Liver (tissue), 8 donors: ENCODE measurements at regions not wholly inside any gene's neighbourhood (a gene's known extent, or its start where the extent isn't known, plus 50 kb on each side); places are given as distances from the start of the nearest gene placed in this dataset.

Source experiments
- DNase-seq: peaks from one replicate; pipeline ENCODE4 v3.0.0-alpha.2; 2017; ENCODE audit warnings: low spot score
- H3K27ac ChIP-seq, 2 donors: one replicate each; pipeline ENCODE4 v1.7.0; 2013; ENCODE audit warnings: inconsistent platforms in 2 of 2, low read length in 2 of 2, control low read depth in 1 of 2, low read depth in 1 of 2, mild to moderate bottlenecking in 1 of 2
- H3K27me3 ChIP-seq, 4 donors: one replicate each; pipeline versions ENCODE4 v1.6.1 to v1.7.0; 2013; ENCODE audit warnings: low read length in 3 of 4, inconsistent platforms in 1 of 4, mild to moderate bottlenecking in 1 of 4, moderate library complexity in 1 of 4; ENCODE audit not compliant: control insufficient read depth in 4 of 4, insufficient read depth in 4 of 4
- H3K36me3 ChIP-seq, 4 donors: one replicate each; pipeline versions ENCODE4 v1.6.1 to v1.7.0; 2013; ENCODE audit warnings: low read length in 3 of 4, mild to moderate bottlenecking in 3 of 4, low read depth in 1 of 4, moderate library complexity in 1 of 4; ENCODE audit not compliant: control insufficient read depth in 4 of 4, insufficient read depth in 3 of 4
- H3K4me1 ChIP-seq, 4 donors: one replicate each; pipeline versions ENCODE4 v1.6.1 to v1.7.0; 2013; ENCODE audit warnings: low read length in 3 of 4, mild to moderate bottlenecking in 3 of 4, moderate library complexity in 1 of 4; ENCODE audit not compliant: control insufficient read depth in 4 of 4, insufficient read depth in 4 of 4
- H3K4me3 ChIP-seq, 3 donors: one replicate each; pipeline versions ENCODE4 v1.6.1 to v1.7.0; 2013; ENCODE audit warnings: low read length in 3 of 3, control low read depth in 1 of 3, low read depth in 1 of 3, mild to moderate bottlenecking in 1 of 3
- H3K9ac ChIP-seq, 2 donors: one replicate each; pipeline ENCODE4 v1.7.0; 2013; ENCODE audit warnings: low read length in 2 of 2, mild to moderate bottlenecking in 2 of 2, moderate library complexity in 2 of 2, control low read depth in 1 of 2, low read depth in 1 of 2
- H3K9me3 ChIP-seq, 4 donors: one replicate each; pipeline versions ENCODE4 v1.6.1 to v1.7.0; 2013; ENCODE audit warnings: low read length in 3 of 4; ENCODE audit not compliant: control insufficient read depth in 4 of 4
- ATF3 ChIP-seq: IDR thresholded peaks from 2 replicates; pipeline ENCODE4 v1.6.1; 2016; ENCODE audit warnings: antibody characterized with exemption
- EGR1 ChIP-seq, 2 donors: IDR thresholded peaks; 2 replicates each; pipeline ENCODE4 v1.6.1; 2016 to 2018; ENCODE audit warnings: antibody characterized with exemption in 2 of 2, low read depth in 2 of 2
- FOXA1 ChIP-seq: IDR thresholded peaks from 2 replicates; pipeline ENCODE4 v1.6.1; 2016; ENCODE audit warnings: antibody characterized with exemption
- FOXA2 ChIP-seq: IDR thresholded peaks from 2 replicates; pipeline ENCODE4 v1.6.1; 2016; ENCODE audit warnings: antibody characterized with exemption
- HNF4G ChIP-seq: IDR thresholded peaks from 2 replicates; pipeline ENCODE4 v1.6.1; 2016; ENCODE audit warnings: antibody characterized with exemption
- JUND ChIP-seq, 2 donors: IDR thresholded peaks; 2 replicates each; pipeline ENCODE4 v1.6.1; 2016; ENCODE audit warnings: antibody characterized with exemption in 2 of 2
- NR2F2 ChIP-seq: IDR thresholded peaks from 2 replicates; pipeline ENCODE4 v1.6.1; 2016; ENCODE audit warnings: antibody characterized with exemption
- REST ChIP-seq: IDR thresholded peaks from 2 replicates; pipeline ENCODE4 v1.6.1; 2016; ENCODE audit warnings: antibody characterized with exemption, mild to moderate bottlenecking
- RXRA ChIP-seq, 2 donors: IDR thresholded peaks; 2 replicates each; pipeline ENCODE4 v1.6.1; 2017 to 2018; ENCODE audit warnings: antibody characterized with exemption in 2 of 2, mild to moderate bottlenecking in 1 of 2
- SP1 ChIP-seq: IDR thresholded peaks from 2 replicates; pipeline ENCODE4 v1.6.1; 2018; ENCODE audit warnings: antibody characterized with exemption, mild to moderate bottlenecking
- TAF1 ChIP-seq: conservative IDR thresholded peaks from 2 replicates; pipeline ENCODE4 v1.6.1; 2016; ENCODE audit warnings: antibody characterized with exemption, mild to moderate bottlenecking
- YY1 ChIP-seq: IDR thresholded peaks from 2 replicates; pipeline ENCODE4 v1.6.1; 2016; ENCODE audit warnings: antibody characterized with exemption, mild to moderate bottlenecking
- ZBTB33 ChIP-seq: IDR thresholded peaks from 2 replicates; pipeline ENCODE4 v1.6.1; 2016; ENCODE audit warnings: antibody characterized with exemption
- WGBS: extraction: QIAGEN DNeasy Blood & Tissue Kit; methylation state at CpG from one replicate; pipeline ENCODE4 v1.1.7; 2013; 5-methylcytosine and 5-hydroxymethylcytosine counted together
- TF ChIP-seq, protein P1 (sequence below): fragments of 150-350 bp; IDR thresholded peaks from 2 replicates; pipeline ENCODE4 v1.5.1; 2017; ENCODE audit warnings: improper control_type of control experiment, low read depth, low read length; ENCODE audit not compliant: missing input control
- donor health status: healthy.
- donor health status: healthy.
- donor health status: healthy.
- donor health status: healthy.
- donor health status: healthy.

GRCh38 chr6:139833592-139833991, 459.1 kb upstream of the CITED2 start (continued):
- TF ChIP-seq ZBTB33 (peak; percentile 74), JUND (IDR thresholded peaks at IDR 0.05) (peak in 1 of 2 donors; percentile 77), TAF1 (peak; percentile 34), HNF4G (peak; percentile 53), RXRA (IDR thresholded peaks at IDR 0.05) (peak; percentile 96 to 98)

GRCh38 chr6:139832493-139833305, 458.3 kb upstream of the CITED2 start:
- Histone ChIP-seq H3K27ac (peak overlapping the region; percentile 60 to 80), H3K36me3 (no peaks in the 10 kb centered on the region), H3K4me1 (peaks cover 2 to 15% (median 8%) of the 10 kb centered on the region in 4 donors), H3K9ac (no peak overlapping the region), H3K27me3 (no peaks in the 10 kb centered on the region), H3K4me3 (no peak overlapping the region), H3K9me3 (no peaks in the 10 kb centered on the region)
- DNase-seq = no peak
- WGBS = 84% methylated on average over 15 of the region's 15 CpGs
- TF ChIP-seq ATF3 (no peak), REST (no peak), HNF4G (no peak), FOXA2 (no peak), FOXA1 (no peak), SP1 (no peak)
- TF ChIP-seq, protein P1, sequence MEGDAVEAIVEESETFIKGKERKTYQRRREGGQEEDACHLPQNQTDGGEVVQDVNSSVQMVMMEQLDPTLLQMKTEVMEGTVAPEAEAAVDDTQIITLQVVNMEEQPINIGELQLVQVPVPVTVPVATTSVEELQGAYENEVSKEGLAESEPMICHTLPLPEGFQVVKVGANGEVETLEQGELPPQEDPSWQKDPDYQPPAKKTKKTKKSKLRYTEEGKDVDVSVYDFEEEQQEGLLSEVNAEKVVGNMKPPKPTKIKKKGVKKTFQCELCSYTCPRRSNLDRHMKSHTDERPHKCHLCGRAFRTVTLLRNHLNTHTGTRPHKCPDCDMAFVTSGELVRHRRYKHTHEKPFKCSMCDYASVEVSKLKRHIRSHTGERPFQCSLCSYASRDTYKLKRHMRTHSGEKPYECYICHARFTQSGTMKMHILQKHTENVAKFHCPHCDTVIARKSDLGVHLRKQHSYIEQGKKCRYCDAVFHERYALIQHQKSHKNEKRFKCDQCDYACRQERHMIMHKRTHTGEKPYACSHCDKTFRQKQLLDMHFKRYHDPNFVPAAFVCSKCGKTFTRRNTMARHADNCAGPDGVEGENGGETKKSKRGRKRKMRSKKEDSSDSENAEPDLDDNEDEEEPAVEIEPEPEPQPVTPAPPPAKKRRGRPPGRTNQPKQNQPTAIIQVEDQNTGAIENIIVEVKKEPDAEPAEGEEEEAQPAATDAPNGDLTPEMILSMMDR = no peak

DNA sequence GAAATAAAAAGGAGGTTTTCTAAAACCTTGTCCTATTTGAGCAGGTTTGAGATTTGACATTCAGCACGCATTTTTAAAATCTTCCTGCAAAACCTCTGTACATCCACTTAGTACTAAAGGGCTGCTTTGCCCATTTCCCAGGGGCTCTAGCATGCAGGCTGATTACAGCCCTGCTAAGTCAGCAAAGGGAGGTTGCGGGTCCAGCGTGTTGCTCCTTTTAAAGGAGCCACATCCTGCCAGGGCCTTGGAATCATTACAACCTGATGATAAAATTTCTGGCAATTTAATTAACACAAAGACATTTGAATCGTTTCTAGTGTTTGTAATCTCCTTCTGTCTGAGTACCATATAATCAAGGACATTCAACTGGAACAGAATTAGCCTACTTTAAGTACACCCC, 455.1 kb upstream of the CITED2 start:
- TF ChIP-seq NR2F2 (no peak), FOXA2 (no peak), SP1 (no peak), ZBTB33 (no peak), HNF4G (no peak), RXRA (IDR thresholded peaks at IDR 0.05) (no peak), EGR1 (IDR thresholded peaks at IDR 0.05; ENCODE audit: low read depth in 2 of 2) (no peak), JUND (IDR thresholded peaks at IDR 0.05) (no peak), YY1 (no peak), REST (no peak)
- no peak for DNase-seq

More for the DNA sequence above, 455.1 kb upstream of the CITED2 start:
- Histone ChIP-seq H3K9ac (no peak overlapping the region), H3K9me3 (no peaks in the 10 kb centered on the region), H3K27me3 (no peaks in the 10 kb centered on the region), H3K27ac (no peak overlapping the region), H3K4me3 (no peak overlapping the region), H3K36me3 (no peaks in the 10 kb centered on the region), H3K4me1 (peaks cover 2 to 14% (median 7%) of the 10 kb centered on the region in 4 donors)
- 61% methylated on average over 4 of the region's 4 CpGs for WGBS
